HEK293T (cell line): ENCODE measurements at regions not wholly inside any gene's neighbourhood (a gene's known extent, or its start where the extent isn't known, plus 50 kb on each side); places are given as distances from the start of the nearest gene placed in this dataset.

Experiments used
- BHLHE40 ChIP-seq: fragments of 450-650 bp; IDR thresholded peaks from 2 replicates; pipeline ENCODE4 v1.6.1; 2016; ENCODE audit warnings: mild to moderate bottlenecking, moderate library complexity, borderline replicate concordance
- FOXA1 ChIP-seq: fragments of 450-650 bp; IDR thresholded peaks from 2 replicates; pipeline ENCODE4 v1.6.1; 2016; ENCODE audit warnings: mild to moderate bottlenecking
- HDGF ChIP-seq: fragments of 450-650 bp; IDR thresholded peaks from 2 replicates; pipeline ENCODE4 v1.6.1; 2017; ENCODE audit warnings: antibody characterized with exemption, borderline replicate concordance
- L3MBTL2 ChIP-seq: fragments of 450-650 bp; conservative IDR thresholded peaks from 2 replicates; pipeline ENCODE4 v1.6.1; 2016; ENCODE audit warnings: mild to moderate bottlenecking
- LEF1 ChIP-seq: fragments of 450-650 bp; IDR thresholded peaks from 2 replicates; pipeline ENCODE4 v1.6.1; 2017; ENCODE audit warnings: mild to moderate bottlenecking, borderline replicate concordance
- NFRKB ChIP-seq: fragments of 450-650 bp; IDR thresholded peaks from 2 replicates; pipeline ENCODE4 v1.6.1; 2016; ENCODE audit warnings: mild to moderate bottlenecking, moderate library complexity
- SP1 ChIP-seq: fragments of 450-650 bp; IDR thresholded peaks from 2 replicates; pipeline ENCODE4 v1.6.1; 2017
- SUZ12 ChIP-seq: fragments of 450-650 bp; IDR thresholded peaks from 2 replicates; pipeline ENCODE4 v1.6.1; 2016; ENCODE audit warnings: mild to moderate bottlenecking
- TARDBP ChIP-seq: fragments of 450-650 bp; IDR thresholded peaks from 2 replicates; pipeline ENCODE4 v1.6.1; 2016

DNA sequence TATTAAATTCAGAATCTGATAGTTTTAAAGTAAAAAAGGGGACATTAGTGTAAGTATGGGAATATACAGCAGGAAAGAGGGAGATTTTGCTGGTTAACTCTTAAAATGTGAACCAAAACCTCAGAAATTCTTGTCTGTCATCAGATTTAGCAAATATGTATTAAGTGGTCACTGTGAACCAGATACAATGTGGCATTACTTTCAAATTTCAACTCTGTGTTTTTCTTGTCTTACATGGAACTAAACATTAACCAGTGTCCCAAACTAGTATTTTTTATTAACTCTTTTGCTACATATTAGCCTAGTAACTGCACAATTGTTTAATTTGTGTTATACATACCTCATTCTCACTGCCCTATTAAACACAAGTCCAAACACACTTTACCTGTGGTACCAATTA is 259.9 kb upstream of the RASA1 start:
- TF ChIP-seq BHLHE40 = no peak
- no peak for TF ChIP-seq LEF1
- no peak for TF ChIP-seq SUZ12
- no peak for TF ChIP-seq SP1
- TF ChIP-seq HDGF = no peak
- no peak for TF ChIP-seq NFRKB
- no peak for TF ChIP-seq L3MBTL2
- TF ChIP-seq FOXA1 = no peak
- no peak for TF ChIP-seq TARDBP
